GM19463 (cell line): ENCODE measurements at regions not wholly inside any gene's neighbourhood (a gene's known extent, or its start where the extent isn't known, plus 50 kb on each side); places are given as distances from the start of the nearest gene placed in this dataset.
"Not testable (repeated sequence)": the region's sequence is repeated elsewhere in the genome, so short reads cannot be mapped to it uniquely, and the experiment has no call there.

Experiments
- ATAC-seq: cut with Tn5 transposase; IDR thresholded peaks from one replicate; pipeline ENCODE4 v1.9.1; 2021; ENCODE audit warnings: mild to moderate bottlenecking, moderate library complexity; ENCODE audit not compliant: unreplicated experiment

DNA sequence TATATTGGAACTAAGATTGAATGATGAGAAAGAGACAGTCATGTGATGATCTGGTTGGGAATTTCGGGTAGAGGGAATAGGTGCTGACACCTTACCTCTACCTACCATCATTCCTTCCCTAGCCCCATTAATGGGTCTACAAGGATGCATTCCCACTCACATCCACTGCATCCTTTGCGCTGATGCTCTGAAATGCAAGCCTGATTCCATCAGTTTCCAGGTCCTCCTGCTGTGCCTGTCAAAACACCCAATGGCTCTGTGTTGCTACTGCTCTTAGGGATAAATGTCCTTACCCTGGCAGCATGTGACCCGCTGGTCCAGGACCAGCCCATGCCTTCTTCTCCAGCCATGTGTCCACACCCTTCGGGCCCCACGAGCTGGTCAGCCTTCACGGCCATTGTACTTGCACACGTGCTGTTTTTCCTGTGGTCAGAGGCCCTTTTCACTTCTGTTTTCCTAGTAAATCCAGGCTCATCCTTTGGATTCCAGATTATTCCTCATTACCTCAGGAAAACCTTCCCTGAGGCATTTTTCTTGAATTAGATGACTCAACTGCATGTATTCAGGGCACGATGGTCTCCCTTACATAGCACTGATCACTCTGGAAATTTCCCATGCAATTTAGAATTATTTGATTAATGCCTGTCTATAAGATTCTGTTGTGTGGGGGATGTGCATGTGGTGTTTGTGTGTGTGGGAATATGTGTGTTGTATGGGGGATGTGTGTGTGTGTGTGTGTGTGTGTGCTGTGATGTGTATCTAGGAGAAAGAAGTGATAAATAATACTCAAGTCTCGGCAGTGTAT is 185.0 kb downstream of the DIRAS2 start:
- ATAC-seq, result no peak

DNA sequence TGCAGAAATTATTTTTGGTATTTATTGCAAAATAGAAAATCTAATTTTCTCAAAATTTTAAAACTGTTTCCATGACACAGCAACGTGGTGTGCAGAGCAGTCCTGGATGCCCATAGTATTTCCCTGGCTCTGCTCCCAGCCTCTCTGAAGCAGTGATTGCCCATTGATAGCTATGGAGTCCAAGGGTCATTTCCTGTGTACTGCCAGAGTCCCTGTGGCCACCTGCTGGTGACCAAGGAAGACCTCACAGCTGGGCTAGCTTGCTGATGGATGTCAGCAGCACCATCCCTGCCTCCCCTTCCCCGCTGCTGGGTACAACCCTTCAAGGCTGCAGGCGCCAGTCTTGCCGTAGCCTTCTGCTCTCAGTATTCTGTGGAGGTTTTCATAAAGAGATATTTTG is 184.1 kb downstream of the DIRAS2 start:
- ATAC-seq, result no peak

DNA sequence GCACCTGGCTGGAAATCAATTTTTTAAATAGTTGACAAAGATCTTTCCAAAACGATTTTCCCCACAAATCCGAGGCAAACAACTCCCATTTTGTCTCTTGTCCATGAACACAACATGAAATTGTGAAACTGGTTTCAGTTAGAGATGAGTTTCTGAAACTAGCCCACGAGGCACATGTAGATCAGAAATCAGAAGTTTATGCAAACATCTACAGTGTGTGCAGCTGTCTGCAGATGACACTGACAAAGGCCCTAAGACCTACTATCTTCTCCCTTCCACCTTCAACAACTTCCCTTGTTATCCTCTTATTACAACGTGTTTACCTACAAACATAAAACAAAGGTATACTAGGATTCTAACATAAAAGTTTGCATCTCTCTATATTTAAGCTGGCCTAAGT is 183.3 kb downstream of the DIRAS2 start:
- ATAC-seq, result peak; percentile 74

DNA sequence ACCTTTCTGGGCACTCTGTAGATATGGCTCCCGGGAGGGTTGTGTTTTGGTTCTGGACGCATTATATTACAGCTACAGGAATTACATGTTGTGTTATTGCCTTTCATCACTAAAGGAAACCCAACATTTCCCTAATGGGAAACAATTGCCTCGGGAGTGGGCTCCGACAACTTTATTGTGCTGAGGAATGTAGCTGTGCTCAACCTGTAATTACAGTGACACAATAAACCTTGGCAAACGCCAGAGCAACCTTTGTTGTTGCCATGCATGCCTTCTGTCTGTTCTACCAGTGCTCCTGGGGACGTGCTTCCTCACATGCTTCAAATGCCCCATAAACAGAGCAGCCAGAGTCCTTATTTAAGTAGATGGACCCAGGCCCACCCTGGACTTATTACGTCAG is 182.4 kb downstream of the DIRAS2 start:
- ATAC-seq, result no peak

DNA sequence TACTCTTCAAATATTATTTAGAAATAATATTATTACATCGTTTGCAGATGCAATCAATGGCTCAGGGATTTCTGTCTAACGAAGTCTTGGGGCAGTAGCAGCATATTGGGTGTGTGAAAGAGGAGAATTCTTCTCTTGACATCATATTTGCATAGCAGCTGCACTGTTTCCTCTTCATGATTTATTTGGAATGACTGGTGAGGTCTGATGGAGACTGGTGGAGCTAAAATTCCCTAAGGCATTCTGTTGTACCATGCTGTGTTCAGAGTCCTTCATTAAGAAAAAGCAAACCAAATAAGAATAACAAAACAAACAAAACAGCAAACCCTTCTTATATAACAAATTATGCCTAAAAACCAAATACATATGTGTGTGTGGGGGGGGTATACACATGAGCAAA is 177.6 kb downstream of the DIRAS2 start:
- no peak for ATAC-seq

DNA sequence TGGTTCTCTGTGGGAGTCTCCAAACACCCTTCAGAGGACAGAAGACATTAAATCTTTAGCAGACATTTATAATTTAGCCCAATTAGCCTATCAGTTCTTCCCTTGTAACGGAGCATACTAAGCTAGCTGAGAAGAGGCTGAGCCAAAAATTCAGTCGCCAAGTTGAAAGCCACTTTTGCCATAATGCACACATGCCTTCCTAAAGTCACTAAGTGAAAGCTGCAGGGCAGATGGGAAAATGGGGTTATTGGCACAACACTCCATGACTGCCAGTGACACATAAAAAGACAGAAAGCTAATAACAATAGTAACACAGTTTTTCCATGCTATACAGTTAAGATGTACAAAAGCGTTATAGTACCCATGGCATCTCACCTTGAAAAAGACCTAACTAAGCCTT is 176.2 kb downstream of the DIRAS2 start:
- no peak for ATAC-seq

DNA sequence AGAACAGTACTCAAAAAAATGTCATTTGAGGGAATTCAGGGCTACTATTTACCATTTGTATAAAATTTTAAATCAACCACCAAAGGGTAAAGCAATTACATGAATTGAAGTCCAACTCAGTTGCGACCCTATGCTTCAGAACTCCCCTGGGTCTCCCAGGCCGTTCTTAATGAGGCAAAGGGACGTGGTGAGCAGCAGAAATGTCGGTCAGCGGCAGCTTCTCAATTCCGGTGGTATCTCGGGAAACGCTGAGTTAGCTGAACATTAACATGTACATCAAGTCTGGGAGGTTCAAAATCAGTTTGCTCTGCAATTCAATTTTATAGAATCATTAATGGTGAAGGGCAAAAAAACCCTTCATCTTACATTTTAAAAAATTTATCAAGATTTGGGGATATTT is 173.2 kb downstream of the DIRAS2 start:
- no peak for ATAC-seq

DNA sequence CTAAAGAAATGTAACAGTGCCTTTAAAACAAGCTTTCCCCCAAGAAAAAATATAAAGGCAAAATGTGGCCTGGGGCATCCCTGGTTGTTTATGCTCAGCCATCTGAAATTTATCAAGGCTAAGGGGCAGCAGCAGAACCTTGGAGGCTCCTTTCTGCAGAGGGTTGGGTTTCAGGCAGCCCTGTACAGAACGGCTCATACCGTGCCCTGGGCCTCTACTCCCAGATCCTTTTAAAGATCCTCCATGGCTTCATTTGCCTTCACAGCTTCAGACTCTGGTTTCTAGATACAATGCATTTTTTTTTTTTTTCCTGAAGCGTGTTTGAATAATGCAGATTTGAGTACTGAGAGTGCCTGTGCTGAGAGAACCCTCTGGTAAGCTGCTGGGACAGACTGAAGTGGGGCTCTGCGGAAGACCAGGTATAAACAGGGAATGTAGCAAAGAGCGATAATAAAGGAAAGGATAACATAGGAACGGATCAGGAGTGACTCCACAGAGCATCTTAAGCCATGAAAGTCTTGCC is 172.7 kb downstream of the DIRAS2 start:
- ATAC-seq, result no peak

DNA sequence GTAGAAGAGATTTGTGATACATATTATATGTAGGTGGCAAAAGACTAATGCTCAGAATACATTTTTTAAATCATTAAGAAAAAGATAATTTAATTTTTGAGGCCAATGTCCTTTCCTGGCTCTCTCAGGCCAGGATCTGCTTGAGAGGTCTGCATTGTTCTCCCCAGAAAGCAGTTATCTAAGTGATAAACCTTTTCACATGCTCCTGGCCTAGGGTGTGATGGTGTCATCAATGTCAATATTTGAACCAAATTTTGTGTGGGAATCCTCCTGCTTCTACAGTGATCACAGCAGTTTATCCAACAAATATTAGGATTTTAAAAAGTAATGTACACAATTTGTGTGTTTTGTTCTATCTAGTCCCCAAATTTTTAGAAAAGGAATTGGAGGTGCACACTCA is 166.6 kb downstream of the DIRAS2 start:
- no peak for ATAC-seq

DNA sequence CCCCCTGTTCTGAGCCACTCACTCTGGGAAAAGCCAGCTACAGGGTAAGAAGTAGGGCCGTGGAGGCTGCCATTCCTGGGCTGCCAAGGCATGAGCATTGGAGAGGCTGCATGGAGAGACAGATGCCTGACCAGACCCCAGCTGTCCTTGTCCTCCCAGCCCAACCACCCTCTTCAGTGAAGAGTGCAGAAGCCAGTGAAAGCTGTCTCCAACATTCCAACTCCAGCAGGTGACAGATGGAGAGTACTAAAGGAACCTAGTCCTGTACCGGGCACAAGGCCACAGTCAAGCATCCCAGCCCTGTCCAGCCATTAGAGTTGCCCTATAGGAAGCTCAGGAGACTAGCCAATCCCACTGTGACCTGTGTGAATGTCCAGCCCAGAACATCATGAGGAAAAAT is 165.1 kb downstream of the DIRAS2 start:
- no peak for ATAC-seq

DNA sequence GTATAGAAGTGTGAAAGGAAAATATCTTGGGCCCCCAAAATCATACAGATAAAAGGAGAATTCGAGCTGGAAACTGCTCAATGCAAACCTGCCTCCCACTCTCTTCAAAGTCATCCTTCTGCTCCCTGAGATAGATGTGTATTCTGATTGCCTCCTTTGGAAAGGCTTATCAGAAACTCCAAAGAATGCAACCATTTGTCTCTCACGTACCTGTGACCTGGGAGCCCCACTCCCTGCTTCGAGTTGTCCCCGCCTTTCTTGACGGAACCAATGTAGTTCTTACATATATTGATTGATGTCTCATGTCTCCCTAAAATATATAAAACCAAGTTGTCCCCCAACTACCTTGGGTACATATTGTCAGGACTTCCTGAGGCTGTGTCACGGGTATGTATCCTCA is 163.8 kb downstream of the DIRAS2 start:
- no peak for ATAC-seq

DNA sequence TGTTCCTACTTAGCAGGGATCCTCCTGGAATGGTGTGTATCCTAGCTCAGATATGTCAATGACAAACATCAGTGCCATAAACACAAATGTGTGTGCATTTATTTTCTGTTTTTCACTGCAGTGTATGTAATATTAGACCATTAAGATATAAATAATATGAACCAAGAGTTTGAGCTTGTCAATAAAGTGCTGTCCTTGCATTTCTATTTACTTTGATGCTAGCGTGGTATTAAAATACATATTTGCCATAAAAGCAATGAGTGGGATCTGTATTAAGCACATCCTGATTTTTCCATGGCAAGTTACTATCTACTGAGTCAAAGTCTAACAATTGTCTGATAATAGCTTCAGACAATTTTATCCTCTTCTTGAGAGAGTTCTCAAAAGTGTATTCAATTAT is 157.6 kb downstream of the DIRAS2 start:
- ATAC-seq, result no peak

DNA sequence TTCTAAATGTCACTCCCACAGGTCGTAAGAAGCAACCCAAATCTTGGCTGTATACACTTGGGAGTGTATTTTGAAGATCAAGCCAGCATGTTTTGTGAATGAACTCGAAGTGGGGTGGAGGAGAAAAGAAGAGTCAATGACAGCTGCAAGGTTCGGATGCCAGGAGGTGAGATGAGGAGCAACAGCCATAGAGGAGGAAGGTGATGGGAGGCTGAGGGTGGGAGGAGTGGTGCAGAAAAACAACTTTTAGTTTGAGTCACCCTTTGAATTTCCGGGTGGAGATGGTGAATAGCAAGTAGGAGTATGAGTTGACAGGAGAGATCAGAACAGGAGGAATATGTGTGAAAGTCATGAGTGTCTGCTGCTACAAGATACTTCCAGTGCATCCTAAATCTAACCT is 153.6 kb downstream of the DIRAS2 start:
- no peak for ATAC-seq

DNA sequence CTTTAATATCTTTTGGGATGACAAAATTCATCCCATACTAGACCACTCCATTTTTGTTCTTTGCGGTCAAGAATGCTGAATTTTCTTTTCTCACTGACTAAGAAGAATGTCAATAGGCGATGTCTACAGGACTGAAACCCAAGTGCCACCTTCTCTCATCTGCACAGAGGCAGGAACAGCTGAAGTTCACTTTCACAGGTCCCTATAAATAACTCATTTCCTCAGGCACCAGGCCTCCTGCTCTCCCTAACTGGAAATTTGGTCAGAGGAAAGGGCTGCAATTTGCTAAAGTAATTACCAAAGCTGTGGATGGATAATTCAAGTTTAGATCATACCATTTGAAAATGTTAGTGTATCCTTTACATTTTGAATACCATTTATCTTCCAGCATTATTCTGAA is 142.9 kb downstream of the DIRAS2 start:
- ATAC-seq, result no peak

DNA sequence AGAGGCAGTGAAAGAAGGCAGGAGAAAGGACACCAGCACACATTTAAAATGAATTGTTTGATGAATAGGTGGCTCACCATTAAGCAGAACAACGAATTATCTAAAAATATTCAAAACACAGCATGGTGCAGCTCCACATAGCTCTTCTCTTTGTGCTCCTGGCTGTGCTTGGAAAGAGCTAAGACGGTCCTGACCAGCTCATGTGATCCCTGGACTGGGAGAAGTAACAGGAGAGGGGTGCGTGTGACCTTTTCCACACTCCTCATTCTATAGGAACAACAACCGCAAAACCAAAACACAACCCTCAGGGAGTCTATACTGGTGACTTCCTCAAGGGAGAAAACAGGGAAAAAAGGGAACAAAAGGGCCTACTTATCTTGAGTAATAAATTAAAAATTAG is 140.5 kb downstream of the DIRAS2 start:
- ATAC-seq, result no peak

DNA sequence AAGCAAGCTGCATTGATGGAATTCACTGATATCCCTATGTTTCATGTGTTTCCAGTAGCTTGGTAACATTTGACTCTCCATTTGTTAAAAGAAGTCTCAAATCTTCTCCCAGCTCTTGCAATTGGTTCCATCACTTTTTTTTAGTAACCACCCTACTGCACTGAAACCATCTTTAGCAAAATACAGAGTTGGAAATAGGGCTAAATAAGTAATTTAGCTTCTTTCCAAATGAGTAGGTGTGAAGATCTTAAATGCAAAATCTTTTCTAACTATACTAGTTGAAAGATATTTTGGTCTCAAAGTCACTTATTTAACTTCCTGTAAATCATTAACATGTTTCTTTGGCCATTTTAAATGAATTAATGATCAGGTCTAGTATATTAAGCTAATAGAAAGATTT is 138.1 kb downstream of the DIRAS2 start:
- peak; percentile 58 for ATAC-seq

DNA sequence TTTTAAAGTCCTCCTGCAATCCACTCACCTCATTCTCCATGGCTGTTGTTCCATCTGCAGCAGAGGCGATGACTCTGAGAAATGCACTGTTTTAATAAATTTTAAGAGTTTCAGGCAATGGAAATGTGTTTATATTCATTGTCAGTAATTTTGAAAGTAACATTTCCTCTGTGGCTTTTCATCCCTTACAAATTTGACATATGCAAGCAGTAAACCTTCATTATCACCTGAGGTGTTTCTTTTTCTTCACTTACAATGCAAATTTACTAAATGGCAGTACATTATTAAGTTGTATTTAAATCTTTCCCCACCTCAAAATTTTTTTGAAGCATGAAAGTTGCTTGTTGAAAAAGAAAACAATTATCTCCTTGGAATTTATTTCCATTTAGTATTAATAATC is 136.9 kb downstream of the DIRAS2 start:
- ATAC-seq, result no peak

DNA sequence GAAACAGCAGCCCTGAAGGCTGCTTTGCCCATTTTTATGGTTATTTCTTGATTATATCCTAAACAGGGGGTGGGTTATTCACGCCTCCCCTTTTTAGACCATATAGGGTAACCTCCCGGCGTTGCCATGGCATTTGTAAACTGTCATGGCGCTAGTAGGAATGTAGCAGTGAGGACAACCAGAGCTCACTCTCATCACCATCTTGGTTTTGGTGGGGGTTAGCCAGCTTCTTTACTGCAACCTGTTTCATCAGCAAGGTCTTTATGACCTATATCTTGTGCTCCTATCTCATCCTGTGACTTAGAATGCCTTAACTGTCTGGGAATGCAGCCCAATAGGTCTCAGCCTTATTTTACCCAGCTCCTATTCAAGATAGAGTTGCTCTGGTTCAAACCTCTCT is 136.2 kb downstream of the DIRAS2 start:
- not testable (repeated sequence) for ATAC-seq

DNA sequence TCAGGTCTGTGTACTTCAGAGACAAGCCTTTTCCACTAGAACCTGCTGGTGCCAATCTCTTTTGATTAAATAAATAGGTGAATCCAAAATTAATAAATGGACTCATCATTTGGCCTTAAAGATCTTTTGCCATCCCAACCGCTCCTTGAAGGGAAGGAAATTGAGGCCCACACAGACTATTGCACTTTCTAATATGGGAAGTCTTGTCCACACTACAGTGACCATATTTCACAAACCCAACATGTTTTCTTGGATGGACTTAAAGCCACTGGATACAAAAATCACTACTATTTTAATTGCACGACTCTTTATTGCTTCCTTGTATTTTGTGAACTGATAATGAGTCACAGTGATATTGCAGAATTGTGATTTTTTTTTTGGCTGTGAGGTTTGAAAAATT is 135.0 kb downstream of the DIRAS2 start:
- ATAC-seq, result no peak

DNA sequence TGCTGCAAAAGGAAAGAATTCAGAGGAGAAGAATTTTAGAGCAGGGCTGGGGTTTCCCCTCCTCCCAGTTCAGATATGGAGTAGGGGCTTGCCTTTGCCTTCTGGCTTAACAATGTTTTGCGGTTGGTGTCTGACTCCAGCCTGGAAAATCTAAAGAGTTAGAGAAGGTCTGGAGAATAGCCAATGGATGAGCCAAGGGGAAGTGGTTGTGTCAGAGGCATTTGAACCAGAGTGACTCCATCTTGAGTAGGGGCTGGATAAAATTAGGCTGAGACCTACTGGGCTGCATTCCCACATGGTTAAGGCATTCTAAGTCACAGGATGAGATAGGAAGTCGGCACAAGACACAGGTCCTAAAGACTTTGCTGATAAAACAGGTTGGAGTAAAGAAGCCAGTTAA is 133.7 kb downstream of the DIRAS2 start:
- ATAC-seq, result no peak

DNA sequence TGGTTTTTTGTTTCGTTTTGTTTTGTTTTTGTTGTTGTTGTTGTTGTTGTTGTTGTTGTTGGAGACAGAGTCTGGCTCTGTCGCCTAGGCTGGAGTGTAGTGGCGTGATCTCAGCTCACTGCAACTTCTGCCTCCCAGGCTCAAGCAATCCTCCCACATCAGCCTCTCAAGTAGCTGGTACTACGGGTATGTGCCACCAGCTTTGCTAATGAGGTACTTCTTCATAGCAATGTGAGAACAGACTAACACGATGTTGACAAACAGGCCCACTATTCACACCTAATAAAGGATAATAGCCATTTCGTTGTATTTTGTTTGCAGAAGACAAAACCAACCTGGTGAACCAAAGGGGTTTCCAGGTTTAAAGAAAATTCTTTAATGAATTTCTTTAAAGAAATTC is 130.9 kb downstream of the DIRAS2 start:
- ATAC-seq, result no peak

DNA sequence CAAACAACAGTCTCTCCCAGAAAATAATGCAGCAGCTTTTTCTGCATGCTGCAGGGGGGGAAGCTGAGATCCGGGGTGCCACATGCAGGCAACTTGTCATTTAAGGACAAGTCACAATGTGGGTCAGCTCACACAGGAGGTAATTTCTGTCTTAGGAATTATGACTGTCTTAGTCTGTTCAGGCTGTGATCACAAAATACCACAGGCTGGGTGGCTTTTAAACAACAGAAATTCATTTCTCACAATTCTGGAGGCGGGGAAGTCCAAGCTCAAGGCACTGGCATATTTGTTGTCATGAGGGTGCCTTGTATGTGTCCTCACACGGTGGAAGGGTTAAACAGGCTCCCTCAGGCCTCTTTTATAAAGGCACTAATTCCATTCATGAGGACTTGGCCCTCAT is 127.7 kb downstream of the DIRAS2 start:
- no peak for ATAC-seq

DNA sequence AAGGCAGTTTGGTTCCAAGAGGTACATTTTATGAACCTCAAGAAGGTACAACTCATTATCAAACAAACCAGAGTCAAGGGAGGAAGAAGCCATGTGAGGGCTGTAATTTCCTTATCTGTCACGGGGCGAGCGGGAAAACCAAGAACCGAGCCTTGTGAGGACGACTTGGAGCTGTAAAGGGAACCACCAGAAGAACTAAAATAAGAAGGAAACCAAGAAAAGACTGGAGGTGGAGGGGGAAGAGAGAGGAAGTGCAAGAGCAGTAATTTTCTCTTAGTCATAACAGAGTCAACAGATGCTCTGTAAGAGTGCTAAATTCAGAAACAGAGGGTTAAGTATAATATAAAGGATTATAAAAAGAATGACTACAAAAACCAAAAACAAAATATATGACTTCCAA is 127.1 kb downstream of the DIRAS2 start:
- ATAC-seq, result no peak
